Spleen (tissue), 7 donors: ENCODE measurements at regions not wholly inside any gene's neighbourhood (a gene's known extent, or its start where the extent isn't known, plus 50 kb on each side); places are given as distances from the start of the nearest gene placed in this dataset.

Experiments
- POLR2A ChIP-seq, 3 donors: fragments of 450-650 bp; IDR thresholded peaks; one replicate each; pipeline ENCODE4 v1.5.1; 2017; ENCODE audit warnings: antibody characterized with exemption in 3 of 3, mild to moderate bottlenecking in 1 of 3
- TF ChIP-seq, protein P1 (sequence below), 11 experiments: fragments of 200-600 bp in 7 of 11; fragments of 450-650 bp in 4 of 11; sonication (generic) in 4 of 11; IDR thresholded peaks in 8 of 11; conservative IDR thresholded peaks in 3 of 11; 1 replicate in 7 of 11; 2 replicates in 4 of 11; pipeline versions ENCODE4 v1.4.0 to v1.8.0; 2016 to 2021; ENCODE audit warnings: antibody characterized with exemption in 11 of 11, inconsistent platforms in 4 of 11, mild to moderate bottlenecking in 1 of 11
- donor health status: DM: no; HTN: no; CAD: no; lungs with moderate emphysema.
- donor health status: DM: no; HTN: no; CAD: no.
- donor health status: DM: no; HTN: no; CAD: no.

DNA sequence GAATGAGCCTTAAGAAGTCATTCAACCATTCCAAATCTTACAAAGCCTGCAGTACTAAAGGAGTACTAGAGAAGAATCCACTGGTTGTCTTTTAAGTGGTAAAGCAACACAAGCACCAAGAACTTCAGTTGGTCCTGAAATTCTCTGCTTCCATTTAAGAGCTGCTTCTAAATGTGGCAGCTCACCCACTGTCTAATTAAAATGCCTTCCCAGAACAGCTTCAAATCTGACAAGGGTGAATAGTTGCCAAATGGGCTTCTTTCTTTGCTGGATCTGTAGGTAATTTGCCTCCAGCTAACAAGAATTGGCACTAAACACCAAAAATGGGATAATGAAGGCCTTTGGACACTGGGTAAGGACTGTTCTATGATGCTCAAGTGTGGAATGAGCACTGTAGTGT lies 72.2 kb upstream of the NAP1L1 start:
- no peak for TF ChIP-seq POLR2A (IDR thresholded peaks at IDR 0.05)
- TF ChIP-seq, protein P1, sequence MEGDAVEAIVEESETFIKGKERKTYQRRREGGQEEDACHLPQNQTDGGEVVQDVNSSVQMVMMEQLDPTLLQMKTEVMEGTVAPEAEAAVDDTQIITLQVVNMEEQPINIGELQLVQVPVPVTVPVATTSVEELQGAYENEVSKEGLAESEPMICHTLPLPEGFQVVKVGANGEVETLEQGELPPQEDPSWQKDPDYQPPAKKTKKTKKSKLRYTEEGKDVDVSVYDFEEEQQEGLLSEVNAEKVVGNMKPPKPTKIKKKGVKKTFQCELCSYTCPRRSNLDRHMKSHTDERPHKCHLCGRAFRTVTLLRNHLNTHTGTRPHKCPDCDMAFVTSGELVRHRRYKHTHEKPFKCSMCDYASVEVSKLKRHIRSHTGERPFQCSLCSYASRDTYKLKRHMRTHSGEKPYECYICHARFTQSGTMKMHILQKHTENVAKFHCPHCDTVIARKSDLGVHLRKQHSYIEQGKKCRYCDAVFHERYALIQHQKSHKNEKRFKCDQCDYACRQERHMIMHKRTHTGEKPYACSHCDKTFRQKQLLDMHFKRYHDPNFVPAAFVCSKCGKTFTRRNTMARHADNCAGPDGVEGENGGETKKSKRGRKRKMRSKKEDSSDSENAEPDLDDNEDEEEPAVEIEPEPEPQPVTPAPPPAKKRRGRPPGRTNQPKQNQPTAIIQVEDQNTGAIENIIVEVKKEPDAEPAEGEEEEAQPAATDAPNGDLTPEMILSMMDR (IDR thresholded peaks at IDR 0.05 in 8 of 11, conservative IDR thresholded peaks at IDR 0.05 in 3 of 11) = no peak
